ENCODE measurements at regions not wholly inside any gene's neighbourhood (a gene's known extent, or its start where the extent isn't known, plus 50 kb on each side); places are given as distances from the start of the nearest gene placed in this dataset.

- DNase-seq: no peak
Observed at GRCh38 chr2:221211653-221212052, 360.5 kb downstream of the EPHA4 start.

GRCh38 chr2:221212105-221212504, 360.0 kb downstream of the EPHA4 start:
- DNase-seq: no peak

- no peak for DNase-seq
Observed at GRCh38 chr2:221215487-221215886, 356.6 kb downstream of the EPHA4 start.

- DNase-seq: no peak
Observed at GRCh38 chr2:221216636-221217035, 355.5 kb downstream of the EPHA4 start.

- no peak for DNase-seq
Observed at GRCh38 chr2:221225752-221226151, 346.4 kb downstream of the EPHA4 start.

- DNase-seq: no peak
Observed at GRCh38 chr2:221228214-221228769, 343.8 kb downstream of the EPHA4 start.

GRCh38 chr2:221229099-221229498, 343.0 kb downstream of the EPHA4 start:
- no peak for DNase-seq

- no peak for DNase-seq
Observed at GRCh38 chr2:221231511-221231910, 340.6 kb downstream of the EPHA4 start.

GRCh38 chr2:221235941-221236340, 336.2 kb downstream of the EPHA4 start:
- no peak for DNase-seq

GRCh38 chr2:221241072-221241471, 331.0 kb downstream of the EPHA4 start:
- DNase-seq: no peak

GRCh38 chr2:221243771-221244170, 328.3 kb downstream of the EPHA4 start:
- no peak for DNase-seq

GRCh38 chr2:221245045-221245444, 327.1 kb downstream of the EPHA4 start:
- DNase-seq: no peak

- no peak for DNase-seq
Observed at GRCh38 chr2:221245772-221246171, 326.3 kb downstream of the EPHA4 start.

- DNase-seq: no peak
Observed at GRCh38 chr2:221254299-221254698, 317.8 kb downstream of the EPHA4 start.

GRCh38 chr2:221255862-221256261, 316.2 kb downstream of the EPHA4 start:
- DNase-seq: no peak

- DNase-seq: no peak
Observed at GRCh38 chr2:221258464-221258863, 313.6 kb downstream of the EPHA4 start.

- DNase-seq: no peak
Observed at GRCh38 chr2:221262651-221263050, 309.5 kb downstream of the EPHA4 start.

GRCh38 chr2:221263573-221263972, 308.5 kb downstream of the EPHA4 start:
- DNase-seq: no peak

GRCh38 chr2:221264318-221264717, 307.8 kb downstream of the EPHA4 start:
- no peak for DNase-seq

GRCh38 chr2:221267773-221268425, 304.2 kb downstream of the EPHA4 start:
- no peak for DNase-seq

GRCh38 chr2:221268631-221269030, 303.5 kb downstream of the EPHA4 start:
- DNase-seq: no peak

GRCh38 chr2:221270806-221271205, 301.3 kb downstream of the EPHA4 start:
- no peak for DNase-seq

- no peak for DNase-seq
Observed at GRCh38 chr2:221272729-221273128, 299.4 kb downstream of the EPHA4 start.

- DNase-seq: no peak
Observed at GRCh38 chr2:221276033-221276432, 296.1 kb downstream of the EPHA4 start.

- no peak for DNase-seq
Observed at GRCh38 chr2:221276601-221277000, 295.5 kb downstream of the EPHA4 start.
